Liver (tissue), 8 donors: ENCODE measurements at regions not wholly inside any gene's neighbourhood (a gene's known extent, or its start where the extent isn't known, plus 50 kb on each side); places are given as distances from the start of the nearest gene placed in this dataset.

Experiments used
- DNase-seq: peaks from one replicate; pipeline ENCODE4 v3.0.0-alpha.2; 2017; ENCODE audit warnings: low spot score
- H3K27ac ChIP-seq, 2 donors: one replicate each; pipeline ENCODE4 v1.7.0; 2013; ENCODE audit warnings: inconsistent platforms in 2 of 2, low read length in 2 of 2, control low read depth in 1 of 2, low read depth in 1 of 2, mild to moderate bottlenecking in 1 of 2
- H3K27me3 ChIP-seq, 4 donors: one replicate each; pipeline versions ENCODE4 v1.6.1 to v1.7.0; 2013; ENCODE audit warnings: low read length in 3 of 4, inconsistent platforms in 1 of 4, mild to moderate bottlenecking in 1 of 4, moderate library complexity in 1 of 4; ENCODE audit not compliant: control insufficient read depth in 4 of 4, insufficient read depth in 4 of 4
- H3K36me3 ChIP-seq, 4 donors: one replicate each; pipeline versions ENCODE4 v1.6.1 to v1.7.0; 2013; ENCODE audit warnings: low read length in 3 of 4, mild to moderate bottlenecking in 3 of 4, low read depth in 1 of 4, moderate library complexity in 1 of 4; ENCODE audit not compliant: control insufficient read depth in 4 of 4, insufficient read depth in 3 of 4
- H3K4me1 ChIP-seq, 4 donors: one replicate each; pipeline versions ENCODE4 v1.6.1 to v1.7.0; 2013; ENCODE audit warnings: low read length in 3 of 4, mild to moderate bottlenecking in 3 of 4, moderate library complexity in 1 of 4; ENCODE audit not compliant: control insufficient read depth in 4 of 4, insufficient read depth in 4 of 4
- H3K4me3 ChIP-seq, 3 donors: one replicate each; pipeline versions ENCODE4 v1.6.1 to v1.7.0; 2013; ENCODE audit warnings: low read length in 3 of 3, control low read depth in 1 of 3, low read depth in 1 of 3, mild to moderate bottlenecking in 1 of 3
- H3K9ac ChIP-seq, 2 donors: one replicate each; pipeline ENCODE4 v1.7.0; 2013; ENCODE audit warnings: low read length in 2 of 2, mild to moderate bottlenecking in 2 of 2, moderate library complexity in 2 of 2, control low read depth in 1 of 2, low read depth in 1 of 2
- H3K9me3 ChIP-seq, 4 donors: one replicate each; pipeline versions ENCODE4 v1.6.1 to v1.7.0; 2013; ENCODE audit warnings: low read length in 3 of 4; ENCODE audit not compliant: control insufficient read depth in 4 of 4
- ATF3 ChIP-seq: IDR thresholded peaks from 2 replicates; pipeline ENCODE4 v1.6.1; 2016; ENCODE audit warnings: antibody characterized with exemption
- EGR1 ChIP-seq, 2 donors: IDR thresholded peaks; 2 replicates each; pipeline ENCODE4 v1.6.1; 2016 to 2018; ENCODE audit warnings: antibody characterized with exemption in 2 of 2, low read depth in 2 of 2
- FOXA1 ChIP-seq: IDR thresholded peaks from 2 replicates; pipeline ENCODE4 v1.6.1; 2016; ENCODE audit warnings: antibody characterized with exemption
- FOXA2 ChIP-seq: IDR thresholded peaks from 2 replicates; pipeline ENCODE4 v1.6.1; 2016; ENCODE audit warnings: antibody characterized with exemption
- GABPA ChIP-seq, 2 donors: IDR thresholded peaks in 1 of 2; conservative IDR thresholded peaks in 1 of 2; 2 replicates each; pipeline ENCODE4 v1.6.1; 2016; ENCODE audit warnings: antibody characterized with exemption in 2 of 2, mild to moderate bottlenecking in 1 of 2, moderate library complexity in 1 of 2
- HNF4A ChIP-seq, 2 donors: conservative IDR thresholded peaks; 2 replicates each; pipeline ENCODE4 v1.6.1; 2016; ENCODE audit warnings: antibody characterized with exemption in 2 of 2, mild to moderate bottlenecking in 2 of 2
- HNF4G ChIP-seq: IDR thresholded peaks from 2 replicates; pipeline ENCODE4 v1.6.1; 2016; ENCODE audit warnings: antibody characterized with exemption
- JUND ChIP-seq, 2 donors: IDR thresholded peaks; 2 replicates each; pipeline ENCODE4 v1.6.1; 2016; ENCODE audit warnings: antibody characterized with exemption in 2 of 2
- NR2F2 ChIP-seq: IDR thresholded peaks from 2 replicates; pipeline ENCODE4 v1.6.1; 2016; ENCODE audit warnings: antibody characterized with exemption
- RAD21 ChIP-seq, 2 donors: IDR thresholded peaks; 2 replicates each; pipeline ENCODE4 v1.6.1; 2016; ENCODE audit warnings: antibody characterized with exemption in 2 of 2, mild to moderate bottlenecking in 2 of 2
- REST ChIP-seq: IDR thresholded peaks from 2 replicates; pipeline ENCODE4 v1.6.1; 2016; ENCODE audit warnings: antibody characterized with exemption, mild to moderate bottlenecking
- RXRA ChIP-seq, 2 donors: IDR thresholded peaks; 2 replicates each; pipeline ENCODE4 v1.6.1; 2017 to 2018; ENCODE audit warnings: antibody characterized with exemption in 2 of 2, mild to moderate bottlenecking in 1 of 2
- SP1 ChIP-seq: IDR thresholded peaks from 2 replicates; pipeline ENCODE4 v1.6.1; 2018; ENCODE audit warnings: antibody characterized with exemption, mild to moderate bottlenecking
- TAF1 ChIP-seq: conservative IDR thresholded peaks from 2 replicates; pipeline ENCODE4 v1.6.1; 2016; ENCODE audit warnings: antibody characterized with exemption, mild to moderate bottlenecking
- YY1 ChIP-seq: IDR thresholded peaks from 2 replicates; pipeline ENCODE4 v1.6.1; 2016; ENCODE audit warnings: antibody characterized with exemption, mild to moderate bottlenecking
- ZBTB33 ChIP-seq: IDR thresholded peaks from 2 replicates; pipeline ENCODE4 v1.6.1; 2016; ENCODE audit warnings: antibody characterized with exemption
- whole genome bisulfite sequencing: extraction: QIAGEN DNeasy Blood & Tissue Kit; methylation state at CpG from one replicate; pipeline ENCODE4 v1.1.7; 2013; 5-methylcytosine and 5-hydroxymethylcytosine counted together
- TF ChIP-seq, protein P1 (sequence below): fragments of 150-350 bp; IDR thresholded peaks from 2 replicates; pipeline ENCODE4 v1.5.1; 2017; ENCODE audit warnings: improper control_type of control experiment, low read depth, low read length; ENCODE audit not compliant: missing input control
- TF ChIP-seq, protein P2 (sequence below): IDR thresholded peaks from 2 replicates; pipeline ENCODE4 v1.6.1; 2016; ENCODE audit warnings: antibody characterized with exemption
- donor health status: healthy.
- donor health status: healthy.
- donor health status: healthy.
- donor health status: healthy.
- donor health status: healthy.

DNA sequence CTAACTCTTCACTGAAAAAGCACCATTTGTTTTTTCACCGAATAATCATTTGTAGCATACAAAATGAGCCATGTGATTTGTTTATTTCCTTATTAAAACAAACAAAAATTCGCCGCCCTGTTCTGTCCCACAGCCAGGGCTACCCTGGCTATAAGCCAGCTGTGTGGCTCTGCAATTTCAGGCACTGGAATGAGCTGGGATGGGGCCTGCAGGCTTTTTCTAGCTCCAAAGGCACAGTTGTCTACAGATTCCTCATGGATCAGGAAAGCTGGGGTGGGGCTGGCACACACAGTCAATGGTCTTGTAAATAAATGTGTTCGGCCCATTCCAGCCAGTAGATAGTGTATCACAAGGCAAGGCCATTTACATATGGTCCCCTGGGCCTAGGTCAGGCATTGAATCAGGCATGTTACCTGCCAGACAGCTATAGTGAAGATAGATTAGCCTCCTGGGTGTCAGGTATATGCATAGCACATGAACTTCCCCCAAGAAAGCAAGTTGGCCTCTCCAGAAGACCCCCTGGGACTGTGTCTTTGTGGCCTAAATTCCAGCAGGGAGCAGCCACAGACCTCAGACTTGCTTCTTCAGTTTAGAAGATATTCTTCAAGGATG, 608.9 kb downstream of the MAFB start:
- H3K4me1 ChIP-seq: no peaks in the 10 kb centered on the region
- DNase-seq: no peak
- no peak overlapping the region for H3K4me3 ChIP-seq
- no peaks in the 10 kb centered on the region for H3K36me3 ChIP-seq
- WGBS: 57% methylated on average over 4 of the region's 4 CpGs
- H3K9ac ChIP-seq: no peak overlapping the region
- H3K27ac ChIP-seq: no peak overlapping the region
- no peak for TF ChIP-seq RAD21 (IDR thresholded peaks at IDR 0.05)
- TF ChIP-seq SP1: no peak
- no peak for TF ChIP-seq REST
- TF ChIP-seq TAF1: no peak
- TF ChIP-seq ATF3: no peak
- no peak for TF ChIP-seq NR2F2
- TF ChIP-seq, protein P1, sequence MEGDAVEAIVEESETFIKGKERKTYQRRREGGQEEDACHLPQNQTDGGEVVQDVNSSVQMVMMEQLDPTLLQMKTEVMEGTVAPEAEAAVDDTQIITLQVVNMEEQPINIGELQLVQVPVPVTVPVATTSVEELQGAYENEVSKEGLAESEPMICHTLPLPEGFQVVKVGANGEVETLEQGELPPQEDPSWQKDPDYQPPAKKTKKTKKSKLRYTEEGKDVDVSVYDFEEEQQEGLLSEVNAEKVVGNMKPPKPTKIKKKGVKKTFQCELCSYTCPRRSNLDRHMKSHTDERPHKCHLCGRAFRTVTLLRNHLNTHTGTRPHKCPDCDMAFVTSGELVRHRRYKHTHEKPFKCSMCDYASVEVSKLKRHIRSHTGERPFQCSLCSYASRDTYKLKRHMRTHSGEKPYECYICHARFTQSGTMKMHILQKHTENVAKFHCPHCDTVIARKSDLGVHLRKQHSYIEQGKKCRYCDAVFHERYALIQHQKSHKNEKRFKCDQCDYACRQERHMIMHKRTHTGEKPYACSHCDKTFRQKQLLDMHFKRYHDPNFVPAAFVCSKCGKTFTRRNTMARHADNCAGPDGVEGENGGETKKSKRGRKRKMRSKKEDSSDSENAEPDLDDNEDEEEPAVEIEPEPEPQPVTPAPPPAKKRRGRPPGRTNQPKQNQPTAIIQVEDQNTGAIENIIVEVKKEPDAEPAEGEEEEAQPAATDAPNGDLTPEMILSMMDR: no peak
- TF ChIP-seq RXRA (IDR thresholded peaks at IDR 0.05): no peak
- TF ChIP-seq HNF4A (conservative IDR thresholded peaks at IDR 0.05): no peak
- TF ChIP-seq, protein P2, sequence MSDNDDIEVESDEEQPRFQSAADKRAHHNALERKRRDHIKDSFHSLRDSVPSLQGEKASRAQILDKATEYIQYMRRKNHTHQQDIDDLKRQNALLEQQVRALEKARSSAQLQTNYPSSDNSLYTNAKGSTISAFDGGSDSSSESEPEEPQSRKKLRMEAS: no peak
- TF ChIP-seq ZBTB33: no peak
- no peak for TF ChIP-seq FOXA2
- no peak for TF ChIP-seq HNF4G
- no peak for TF ChIP-seq JUND (IDR thresholded peaks at IDR 0.05)
- TF ChIP-seq FOXA1: no peak
- TF ChIP-seq GABPA (IDR thresholded peaks at IDR 0.05 in 1 of 2, conservative IDR thresholded peaks at IDR 0.05 in 1 of 2): no peak
- no peak for TF ChIP-seq EGR1 (IDR thresholded peaks at IDR 0.05; ENCODE audit: low read depth in 2 of 2)
- TF ChIP-seq YY1: no peak
- no peaks in the 10 kb centered on the region for H3K27me3 ChIP-seq
- no peaks in the 10 kb centered on the region for H3K9me3 ChIP-seq
